Right lobe of liver (tissue), 4 donors: ENCODE measurements at regions not wholly inside any gene's neighbourhood (a gene's known extent, or its start where the extent isn't known, plus 50 kb on each side); places are given as distances from the start of the nearest gene placed in this dataset.

ENCODE experiments used
- CTCF ChIP-seq, 4 donors: fragments of 200-600 bp in 3 of 4; fragments of 450-650 bp in 1 of 4; IDR thresholded peaks; one replicate each; pipeline versions ENCODE4 v1.5.1 to v1.8.0; 2016 to 2022; ENCODE audit warnings: antibody characterized with exemption in 4 of 4, mild to moderate bottlenecking in 2 of 4
- POLR2A ChIP-seq: fragments of 450-650 bp; IDR thresholded peaks from one replicate; pipeline ENCODE4 v1.6.1; 2017; ENCODE audit warnings: antibody characterized with exemption, mild to moderate bottlenecking
- donor health status: DM: no; HTN: no; CAD: no.
- donor health status: DM: no; HTN: no; CAD: no.
- donor health status: DM: no; HTN: yes; CAD: no.

DNA sequence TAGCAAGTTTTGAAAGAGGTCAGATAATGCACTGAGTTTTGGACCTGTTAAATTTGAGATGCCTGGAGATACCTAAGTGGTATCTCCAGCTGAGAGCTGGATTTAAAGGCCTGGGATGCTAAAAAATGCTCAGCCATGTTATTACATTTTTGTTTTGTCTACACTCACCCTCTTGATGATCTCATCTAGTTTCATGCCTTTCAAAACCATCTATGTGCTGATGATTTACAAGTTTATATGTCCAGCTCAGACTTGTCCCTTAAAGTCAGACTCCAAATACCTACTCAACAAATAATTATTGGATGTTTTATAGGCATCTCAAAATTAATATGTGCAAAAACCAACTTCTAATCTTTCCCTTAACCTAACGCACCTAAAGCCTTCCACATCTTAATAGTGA lies 103.6 kb upstream of the OR9G4 start:
- no peak for TF ChIP-seq POLR2A
- no peak for TF ChIP-seq CTCF (IDR thresholded peaks at IDR 0.05)
